ENCODE measurements at regions not wholly inside any gene's neighbourhood (a gene's known extent, or its start where the extent isn't known, plus 50 kb on each side); places are given as distances from the start of the nearest gene placed in this dataset.

DNA sequence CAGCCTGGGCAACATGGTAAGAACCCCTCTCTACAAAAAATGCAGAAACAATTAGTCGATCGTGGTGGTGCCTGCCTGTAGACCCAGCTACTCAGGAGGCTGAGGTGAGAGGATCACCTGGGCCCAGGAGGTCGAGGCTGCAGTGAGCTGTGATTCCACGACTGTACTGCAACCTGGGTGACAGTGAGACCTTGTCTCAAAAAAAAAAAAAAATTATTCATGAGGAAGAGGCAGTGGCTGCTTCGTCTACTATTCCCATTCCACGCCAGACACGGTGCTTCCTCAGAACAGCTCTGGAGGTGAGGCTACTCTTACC is 52.2 kb upstream of the GSE1 start:
- TF ChIP-seq, protein P1, sequence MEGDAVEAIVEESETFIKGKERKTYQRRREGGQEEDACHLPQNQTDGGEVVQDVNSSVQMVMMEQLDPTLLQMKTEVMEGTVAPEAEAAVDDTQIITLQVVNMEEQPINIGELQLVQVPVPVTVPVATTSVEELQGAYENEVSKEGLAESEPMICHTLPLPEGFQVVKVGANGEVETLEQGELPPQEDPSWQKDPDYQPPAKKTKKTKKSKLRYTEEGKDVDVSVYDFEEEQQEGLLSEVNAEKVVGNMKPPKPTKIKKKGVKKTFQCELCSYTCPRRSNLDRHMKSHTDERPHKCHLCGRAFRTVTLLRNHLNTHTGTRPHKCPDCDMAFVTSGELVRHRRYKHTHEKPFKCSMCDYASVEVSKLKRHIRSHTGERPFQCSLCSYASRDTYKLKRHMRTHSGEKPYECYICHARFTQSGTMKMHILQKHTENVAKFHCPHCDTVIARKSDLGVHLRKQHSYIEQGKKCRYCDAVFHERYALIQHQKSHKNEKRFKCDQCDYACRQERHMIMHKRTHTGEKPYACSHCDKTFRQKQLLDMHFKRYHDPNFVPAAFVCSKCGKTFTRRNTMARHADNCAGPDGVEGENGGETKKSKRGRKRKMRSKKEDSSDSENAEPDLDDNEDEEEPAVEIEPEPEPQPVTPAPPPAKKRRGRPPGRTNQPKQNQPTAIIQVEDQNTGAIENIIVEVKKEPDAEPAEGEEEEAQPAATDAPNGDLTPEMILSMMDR (IDR thresholded peaks at IDR 0.05), result no peak
- TF ChIP-seq POLR2A (IDR thresholded peaks at IDR 0.05), result no peak

Data from heart left ventricle (tissue), 13 donors.